ENCODE measurements at regions not wholly inside any gene's neighbourhood (a gene's known extent, or its start where the extent isn't known, plus 50 kb on each side); places are given as distances from the start of the nearest gene placed in this dataset.

DNA sequence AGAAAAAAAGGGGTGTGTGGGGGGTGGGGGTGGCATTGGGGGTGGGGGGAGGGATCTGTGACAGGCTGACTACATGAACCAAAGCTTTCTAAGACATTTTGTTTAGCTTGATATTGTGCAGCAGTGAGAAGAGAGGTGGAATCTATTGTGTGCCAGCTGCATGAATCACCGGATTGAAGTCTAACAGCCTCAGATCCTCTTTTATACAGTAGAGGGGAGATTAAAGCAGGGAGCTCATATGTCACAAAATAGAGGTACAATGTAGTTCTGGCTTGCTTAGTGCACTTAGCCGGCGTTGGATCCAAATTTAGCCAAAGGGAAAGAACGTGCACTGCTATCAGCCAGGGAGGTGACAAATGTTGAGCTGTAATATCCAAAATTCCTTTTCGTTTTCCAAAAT is 404.2 kb upstream of the CITED2 start:
- H3K9me2 ChIP-seq (replicated peaks; ENCODE audit: insufficient read depth, low read length), result no peaks in the 10 kb centered on the region
- no peaks in the 10 kb centered on the region for H3K36me3 ChIP-seq (ENCODE audit: low read length)
- H3K27ac ChIP-seq (ENCODE audit: low read depth, low read length), result no peak overlapping the region
- H3K27me3 ChIP-seq (ENCODE audit: low read length), result no peaks in the 10 kb centered on the region
- no peaks in the 10 kb centered on the region for H3K79me2 ChIP-seq (ENCODE audit: insufficient read depth, low read length)
- TF ChIP-seq, protein P1, sequence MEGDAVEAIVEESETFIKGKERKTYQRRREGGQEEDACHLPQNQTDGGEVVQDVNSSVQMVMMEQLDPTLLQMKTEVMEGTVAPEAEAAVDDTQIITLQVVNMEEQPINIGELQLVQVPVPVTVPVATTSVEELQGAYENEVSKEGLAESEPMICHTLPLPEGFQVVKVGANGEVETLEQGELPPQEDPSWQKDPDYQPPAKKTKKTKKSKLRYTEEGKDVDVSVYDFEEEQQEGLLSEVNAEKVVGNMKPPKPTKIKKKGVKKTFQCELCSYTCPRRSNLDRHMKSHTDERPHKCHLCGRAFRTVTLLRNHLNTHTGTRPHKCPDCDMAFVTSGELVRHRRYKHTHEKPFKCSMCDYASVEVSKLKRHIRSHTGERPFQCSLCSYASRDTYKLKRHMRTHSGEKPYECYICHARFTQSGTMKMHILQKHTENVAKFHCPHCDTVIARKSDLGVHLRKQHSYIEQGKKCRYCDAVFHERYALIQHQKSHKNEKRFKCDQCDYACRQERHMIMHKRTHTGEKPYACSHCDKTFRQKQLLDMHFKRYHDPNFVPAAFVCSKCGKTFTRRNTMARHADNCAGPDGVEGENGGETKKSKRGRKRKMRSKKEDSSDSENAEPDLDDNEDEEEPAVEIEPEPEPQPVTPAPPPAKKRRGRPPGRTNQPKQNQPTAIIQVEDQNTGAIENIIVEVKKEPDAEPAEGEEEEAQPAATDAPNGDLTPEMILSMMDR (IDR thresholded peaks at IDR 0.05; ENCODE audit: insufficient read depth, low read length, poor library complexity, severe bottlenecking), result no peak
- H3K9me3 ChIP-seq (ENCODE audit: insufficient read depth, low read length), result no peaks in the 10 kb centered on the region
- H3K9ac ChIP-seq (ENCODE audit: low read length), result no peak overlapping the region
- no peaks in the 10 kb centered on the region for H3F3A ChIP-seq (ENCODE audit: insufficient read depth)
- H2AFZ ChIP-seq (ENCODE audit: low read depth, low read length, severe bottlenecking), result no peak overlapping the region
- no peaks in the 10 kb centered on the region for H4K20me1 ChIP-seq (ENCODE audit: low read depth, low read length)
- no peak overlapping the region for H3K4me3 ChIP-seq (ENCODE audit: insufficient read depth, low read length, poor library complexity, severe bottlenecking)
- H3K4me2 ChIP-seq (ENCODE audit: low read depth, low read length, poor library complexity, severe bottlenecking), result no peak overlapping the region

DNA sequence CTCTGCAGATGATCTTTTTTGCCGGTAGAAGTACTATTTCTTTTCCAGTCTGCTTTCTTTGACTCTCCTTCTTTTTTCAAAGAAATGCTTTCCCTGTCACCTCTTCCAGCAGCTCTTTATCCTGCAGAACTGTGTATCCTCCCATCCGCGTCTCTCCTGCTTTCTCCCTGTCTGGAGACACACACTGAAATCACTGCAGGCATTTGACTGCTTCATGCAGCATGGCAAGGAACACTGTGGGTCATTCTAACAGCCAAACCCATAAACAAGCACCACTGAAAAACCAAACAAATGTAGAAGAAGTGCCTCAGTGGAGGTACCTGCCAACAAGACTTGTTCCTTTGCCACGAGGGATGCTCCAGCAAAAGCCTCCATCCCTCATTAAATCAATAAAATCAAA is 403.7 kb upstream of the CITED2 start:
- TF ChIP-seq, protein P1 (IDR thresholded peaks at IDR 0.05; ENCODE audit: insufficient read depth, low read length, poor library complexity, severe bottlenecking), result no peak
- TF ChIP-seq EZH2phosphoT487 (conservative IDR thresholded peaks at IDR 0.05; ENCODE audit: low read length), result no peak
- H3K79me2 ChIP-seq (ENCODE audit: insufficient read depth, low read length), result no peaks in the 10 kb centered on the region
- H3K4me3 ChIP-seq (ENCODE audit: insufficient read depth, low read length, poor library complexity, severe bottlenecking), result no peak overlapping the region

DNA sequence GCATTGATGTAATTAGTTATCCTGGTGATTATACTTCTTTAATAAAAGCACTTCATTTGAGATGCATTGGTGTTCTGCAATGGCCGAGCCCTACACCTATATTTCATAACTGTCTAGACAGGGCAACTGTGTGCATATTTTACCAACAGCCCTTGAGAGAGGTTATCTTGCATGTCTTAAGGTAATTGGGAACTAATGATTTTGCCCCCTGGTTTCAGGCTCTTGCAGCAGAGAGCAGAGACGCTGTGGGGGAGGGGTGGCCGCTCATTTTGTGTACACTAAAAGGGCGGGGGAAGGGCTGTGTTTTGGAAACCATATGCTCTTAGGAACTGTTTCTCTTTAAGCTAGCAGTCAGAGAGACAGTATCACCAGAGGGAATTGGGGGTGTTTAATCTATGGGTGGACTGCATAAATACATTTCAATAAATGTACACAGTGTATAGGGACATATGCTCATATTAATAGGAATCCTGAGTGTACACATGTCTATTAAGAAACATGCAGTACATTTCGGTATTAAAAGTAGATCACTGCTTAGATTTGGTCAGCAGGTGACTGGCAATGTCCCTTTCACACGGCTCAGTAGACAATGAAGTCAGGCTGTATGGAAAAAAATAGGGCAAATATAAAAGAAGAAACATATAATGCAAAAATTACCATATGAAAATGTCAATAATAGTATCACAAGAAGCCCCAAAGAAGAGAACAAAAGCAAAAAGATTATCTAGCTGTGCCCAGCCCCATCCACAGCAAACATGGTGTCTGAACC is 402.9 kb upstream of the CITED2 start:
- Histone ChIP-seq H3K27ac (ENCODE audit: low read depth, low read length) (no peak overlapping the region), H3K27me3 (ENCODE audit: low read length) (no peaks in the 10 kb centered on the region), H3K4me3 (ENCODE audit: insufficient read depth, low read length, poor library complexity, severe bottlenecking) (no peak overlapping the region), H3K79me2 (ENCODE audit: insufficient read depth, low read length) (no peaks in the 10 kb centered on the region), H3F3A (ENCODE audit: insufficient read depth) (no peaks in the 10 kb centered on the region), H3K9me3 (ENCODE audit: insufficient read depth, low read length) (no peaks in the 10 kb centered on the region), H3K9ac (ENCODE audit: low read length) (no peak overlapping the region), H2AFZ (ENCODE audit: low read depth, low read length, severe bottlenecking) (no peak overlapping the region), H4K20me1 (ENCODE audit: low read depth, low read length) (no peaks in the 10 kb centered on the region), H3K9me2 (replicated peaks; ENCODE audit: insufficient read depth, low read length) (no peaks in the 10 kb centered on the region), H3K36me3 (ENCODE audit: low read length) (no peaks in the 10 kb centered on the region), H3K4me2 (ENCODE audit: low read depth, low read length, poor library complexity, severe bottlenecking) (no peak overlapping the region)
- TF ChIP-seq, protein P1 (IDR thresholded peaks at IDR 0.05; ENCODE audit: insufficient read depth, low read length, poor library complexity, severe bottlenecking), result no peak
- no peak for TF ChIP-seq EZH2phosphoT487 (conservative IDR thresholded peaks at IDR 0.05; ENCODE audit: low read length)

More for the DNA sequence above, 403.7 kb upstream of the CITED2 start:
- no peak overlapping the region for H3K4me2 ChIP-seq (ENCODE audit: low read depth, low read length, poor library complexity, severe bottlenecking)
- no peaks in the 10 kb centered on the region for H3K27me3 ChIP-seq (ENCODE audit: low read length)
- no peaks in the 10 kb centered on the region for H3K9me3 ChIP-seq (ENCODE audit: insufficient read depth, low read length)
- H3K9me2 ChIP-seq (replicated peaks; ENCODE audit: insufficient read depth, low read length), result no peaks in the 10 kb centered on the region
- H4K20me1 ChIP-seq (ENCODE audit: low read depth, low read length), result no peaks in the 10 kb centered on the region
- H3F3A ChIP-seq (ENCODE audit: insufficient read depth), result no peaks in the 10 kb centered on the region
- H2AFZ ChIP-seq (ENCODE audit: low read depth, low read length, severe bottlenecking), result no peak overlapping the region
- no peaks in the 10 kb centered on the region for H3K36me3 ChIP-seq (ENCODE audit: low read length)
- H3K9ac ChIP-seq (ENCODE audit: low read length), result no peak overlapping the region
- H3K27ac ChIP-seq (ENCODE audit: low read depth, low read length), result no peak overlapping the region
